Dedifferentiated amniotic fluid mesenchymal stem cell (primary cell): ENCODE measurements at regions not wholly inside any gene's neighbourhood (a gene's known extent, or its start where the extent isn't known, plus 50 kb on each side); places are given as distances from the start of the nearest gene placed in this dataset.

Experiments used
- DNase-seq: peaks from one replicate; pipeline ENCODE4 v3.0.0-alpha.2; 2016; ENCODE audit errors: extremely low spot score

DNA sequence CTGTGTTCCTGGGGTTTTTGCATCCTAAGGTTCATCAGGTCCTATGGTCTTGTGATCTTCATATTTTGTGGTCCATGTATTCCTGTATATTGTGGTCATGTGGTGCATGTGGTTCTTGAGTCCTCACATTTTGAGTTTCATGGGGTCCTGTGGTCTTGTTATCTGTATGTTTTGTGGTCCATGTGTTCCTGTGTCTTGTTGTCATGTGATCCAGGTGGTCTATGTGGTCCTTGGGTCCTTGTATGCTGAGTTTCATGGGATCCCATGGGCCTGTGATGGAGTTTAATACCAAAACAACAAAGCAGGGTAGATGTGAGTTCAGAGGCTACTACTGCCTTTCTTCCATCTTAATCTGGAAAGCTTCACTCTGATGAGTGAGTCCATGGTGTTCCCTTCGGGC is 166.4 kb downstream of the TMEM18 start:
- no peak for DNase-seq

DNA sequence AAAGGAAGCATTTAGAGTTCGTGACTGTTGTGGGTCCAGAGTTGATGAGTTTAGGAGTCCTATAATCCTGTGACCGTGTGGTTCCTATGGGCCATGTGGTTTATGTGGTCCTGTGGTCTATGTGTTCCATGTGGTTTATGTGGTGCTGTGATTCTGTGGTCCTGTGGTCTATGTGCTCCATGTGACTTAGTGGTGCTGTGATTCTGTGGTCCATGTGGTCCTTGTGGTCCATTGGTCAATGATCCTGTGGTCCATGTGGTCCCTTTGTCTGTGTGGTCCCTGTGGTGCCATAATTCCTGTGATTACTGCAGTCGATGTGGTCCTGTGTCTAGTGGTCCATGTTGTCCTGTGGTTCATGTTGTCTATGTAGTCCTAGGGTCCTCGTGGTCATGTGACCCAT is 167.3 kb downstream of the TMEM18 start:
- DNase-seq: no peak

DNA sequence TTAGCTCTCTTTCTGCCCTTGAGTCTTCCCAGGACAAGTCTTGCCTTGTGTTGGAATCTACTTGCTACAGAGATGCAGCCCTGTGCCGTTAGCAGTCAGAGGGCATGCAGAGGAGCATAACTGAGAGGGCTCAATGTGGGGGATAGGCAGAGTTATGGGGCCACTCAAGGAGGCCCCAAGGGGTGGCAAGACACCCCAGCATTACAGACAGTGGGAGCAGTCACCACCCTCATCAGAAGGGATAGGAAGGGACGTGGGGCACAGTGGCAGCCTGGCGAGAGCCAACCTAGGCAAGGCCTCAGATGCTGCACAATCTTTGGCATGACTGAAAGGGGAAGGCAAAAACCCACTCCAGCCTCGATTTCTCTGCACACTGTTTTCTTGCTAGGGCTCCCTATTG is 169.1 kb downstream of the TMEM18 start:
- no peak for DNase-seq

DNA sequence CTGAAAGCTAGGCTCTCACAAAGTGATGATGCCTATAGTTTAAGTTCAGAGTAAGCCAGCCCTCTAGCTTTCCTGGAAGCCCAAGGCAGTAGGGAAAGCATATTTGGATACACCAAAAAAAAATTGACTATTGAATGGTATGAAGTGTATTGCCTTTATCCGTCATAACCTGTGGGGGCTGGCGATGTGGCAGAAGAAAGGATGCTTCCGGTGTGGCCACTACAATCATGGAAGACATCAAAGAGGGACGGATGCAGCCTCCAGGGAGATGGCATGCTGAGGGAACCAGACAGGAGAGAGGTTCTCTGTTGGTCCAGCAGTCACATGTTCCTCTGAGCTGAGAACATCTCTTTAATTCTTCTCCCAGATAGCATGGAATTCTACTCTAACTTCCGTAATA is 170.3 kb downstream of the TMEM18 start:
- no peak for DNase-seq

DNA sequence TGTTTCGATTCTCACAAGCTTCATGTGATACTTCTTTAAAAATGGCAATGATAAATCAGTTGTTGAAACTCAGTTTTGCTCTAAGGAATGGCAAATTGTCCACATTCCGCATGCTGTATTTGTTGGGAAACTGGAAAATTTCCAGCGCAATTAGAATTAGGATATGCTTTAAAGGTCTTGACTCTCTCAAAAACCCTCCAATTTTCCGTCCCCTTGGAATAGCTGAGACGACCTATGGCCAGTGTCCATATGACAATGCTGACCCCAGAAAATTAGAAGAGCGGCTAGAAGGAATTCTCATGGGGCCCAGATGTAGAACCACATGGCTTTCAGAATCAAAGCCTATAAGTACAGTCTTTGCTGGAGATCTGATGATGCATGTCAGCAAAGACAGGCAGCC is 170.8 kb downstream of the TMEM18 start:
- DNase-seq: no peak

DNA sequence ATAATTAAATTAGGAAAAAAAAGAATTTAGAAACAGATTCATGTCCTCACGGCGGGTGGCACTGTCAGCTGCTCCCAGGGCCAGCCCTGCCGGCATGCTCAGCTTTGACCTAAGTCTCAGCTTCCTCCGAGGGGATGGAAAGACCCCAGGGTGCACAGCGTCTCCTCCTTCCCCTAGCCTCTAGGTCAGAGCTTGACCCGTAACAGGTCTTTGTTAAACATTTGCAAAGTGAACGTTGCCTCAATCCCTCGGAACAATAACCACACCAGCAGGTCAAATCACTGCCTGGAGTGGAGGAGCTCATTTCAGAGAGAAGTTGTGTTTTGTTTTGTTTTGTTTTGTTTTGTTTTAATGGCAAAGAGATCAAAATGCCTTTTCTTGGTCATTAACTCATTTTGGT is 171.3 kb downstream of the TMEM18 start:
- no peak for DNase-seq

DNA sequence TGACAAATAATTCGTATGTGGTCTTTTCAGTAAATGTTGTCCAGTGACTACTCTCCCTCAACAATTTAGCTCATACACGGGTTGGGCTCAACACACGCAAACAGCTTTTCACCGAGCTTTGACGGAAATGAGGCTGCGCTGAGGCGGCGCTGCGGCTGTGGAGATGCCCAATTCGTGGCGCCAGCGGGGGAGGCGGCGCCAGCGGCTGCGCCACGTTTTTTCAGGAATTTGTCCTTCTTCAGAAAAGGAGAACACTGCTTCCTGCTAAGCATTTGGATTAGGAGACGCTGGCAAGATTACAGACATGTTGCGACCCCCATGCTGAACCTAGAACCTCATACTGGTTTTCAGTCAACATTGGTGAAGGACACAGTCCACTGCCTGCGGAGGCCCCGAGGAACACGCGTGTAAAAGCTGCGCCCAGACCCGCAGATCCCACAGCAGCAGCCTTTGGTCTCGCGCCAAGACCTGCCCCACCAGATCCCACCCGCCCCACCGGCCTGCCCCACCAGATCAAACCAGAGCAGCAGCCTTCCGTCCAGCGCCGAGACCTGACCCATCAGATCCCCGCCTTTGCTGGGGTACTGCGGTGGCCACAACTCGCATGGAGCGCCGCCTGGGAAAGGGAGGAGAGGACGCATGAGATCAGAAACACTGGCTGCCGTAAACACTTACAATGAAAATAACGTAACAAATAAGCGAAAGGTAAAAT is 173.8 kb downstream of the TMEM18 start:
- no peak for DNase-seq

DNA sequence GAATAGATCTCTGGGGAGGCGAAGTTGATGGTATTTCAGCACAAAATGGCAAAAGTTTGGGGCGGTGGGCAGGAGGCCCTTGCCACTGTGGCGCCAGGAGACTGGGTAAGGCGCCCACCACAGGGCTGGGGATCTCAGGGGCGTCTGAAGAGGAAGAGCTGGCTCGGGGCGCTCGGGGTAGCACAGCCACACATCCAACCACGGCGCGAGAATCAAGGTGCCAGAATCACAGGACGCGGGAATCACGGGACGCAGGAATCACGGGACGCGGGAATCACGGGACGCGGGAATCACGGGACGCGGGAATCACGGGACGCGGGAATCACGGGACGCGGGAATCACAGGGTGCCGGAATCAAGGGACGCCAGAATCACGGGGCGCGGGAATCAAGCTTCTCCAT is 174.4 kb downstream of the TMEM18 start:
- DNase-seq: no peak

DNA sequence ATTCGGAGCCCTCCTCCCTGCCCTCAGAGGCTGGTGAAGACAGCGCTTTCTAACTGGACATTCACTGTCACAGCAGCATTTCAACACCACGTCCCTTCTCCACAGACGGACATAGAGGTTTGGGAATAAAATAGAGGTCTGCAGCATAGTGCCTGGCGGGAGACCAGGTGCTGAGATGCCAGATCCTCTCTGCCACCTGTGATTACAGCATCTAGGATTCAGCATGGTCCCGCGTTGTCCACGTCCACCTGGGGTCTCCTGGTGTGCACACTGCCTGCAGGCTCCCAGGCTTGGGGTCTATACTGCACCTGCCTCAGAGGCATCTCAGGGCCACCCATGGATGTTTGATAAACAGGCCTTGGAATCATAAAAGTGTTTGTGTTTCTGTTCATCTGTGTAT is 175.5 kb downstream of the TMEM18 start:
- no peak for DNase-seq

DNA sequence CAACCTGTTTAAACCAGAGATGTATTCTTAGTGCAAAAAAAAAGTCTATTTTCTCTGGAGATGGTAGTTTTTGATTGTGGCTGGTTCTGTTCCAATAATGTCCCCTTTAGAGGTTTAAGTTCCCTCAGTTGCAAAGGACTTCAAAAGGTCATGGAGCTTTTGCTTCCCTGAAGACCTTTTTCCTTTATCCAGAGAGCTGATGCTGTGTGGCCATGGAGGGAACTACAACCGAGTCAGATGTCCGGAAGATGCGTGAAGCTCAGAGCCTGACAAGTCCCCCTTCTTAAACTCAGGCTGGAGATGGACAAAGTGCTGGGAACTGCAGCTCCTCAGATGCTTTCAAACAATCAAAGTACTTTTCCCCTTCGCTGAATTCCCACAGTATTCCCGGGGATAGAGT is 176.1 kb downstream of the TMEM18 start:
- no peak for DNase-seq

DNA sequence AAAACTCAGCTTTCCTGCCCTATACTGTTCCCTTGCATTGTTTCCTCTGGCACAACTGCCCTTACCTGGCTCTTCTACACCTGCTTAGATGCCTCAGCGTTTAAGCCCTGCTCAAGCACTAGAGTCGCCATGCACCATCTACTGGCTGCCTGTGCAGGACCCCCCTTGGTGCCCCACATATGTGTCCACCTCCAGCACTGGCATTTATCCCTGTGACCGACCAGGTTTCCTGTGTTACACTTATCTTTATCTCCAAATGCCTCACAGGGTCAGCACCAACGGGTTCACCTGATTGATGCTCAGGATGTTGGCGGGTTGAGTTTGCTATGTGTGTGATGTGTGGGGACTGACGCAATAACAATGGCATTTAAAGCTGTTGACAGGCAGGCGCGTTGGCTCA is 177.5 kb downstream of the TMEM18 start:
- DNase-seq: no peak

DNA sequence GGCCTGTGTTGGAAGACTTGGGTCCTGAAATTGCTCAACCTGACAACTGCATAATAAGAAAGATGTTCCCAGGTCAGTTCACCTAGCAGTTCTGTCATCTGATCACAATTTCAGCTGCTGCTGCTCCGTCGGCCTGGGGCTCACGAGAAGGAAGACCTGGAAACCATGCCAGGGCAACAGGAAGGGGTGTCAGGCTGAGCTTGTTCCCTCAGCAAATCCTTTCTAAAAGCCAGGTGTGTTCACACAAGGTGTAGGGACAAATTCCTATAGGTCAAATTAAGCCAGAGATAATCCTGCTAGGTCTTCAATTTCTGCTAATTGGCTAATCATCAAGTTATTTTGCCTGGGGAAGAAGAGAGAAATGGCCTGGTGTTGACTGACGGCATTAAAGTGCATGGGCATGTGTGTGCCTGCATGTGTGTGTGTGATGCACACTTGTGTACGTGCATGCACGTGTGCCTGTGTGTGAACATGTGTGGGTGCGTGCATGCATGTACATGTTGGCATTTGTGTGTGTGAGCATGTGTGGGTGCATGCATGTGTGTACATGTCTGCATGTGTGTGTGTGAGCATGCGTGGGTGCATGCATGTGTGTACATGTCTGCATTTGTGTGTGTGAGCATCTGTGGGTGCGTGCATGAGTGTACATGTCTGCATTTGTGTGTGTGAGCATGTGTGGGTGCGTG is 178.6 kb downstream of the TMEM18 start:
- DNase-seq: no peak

DNA sequence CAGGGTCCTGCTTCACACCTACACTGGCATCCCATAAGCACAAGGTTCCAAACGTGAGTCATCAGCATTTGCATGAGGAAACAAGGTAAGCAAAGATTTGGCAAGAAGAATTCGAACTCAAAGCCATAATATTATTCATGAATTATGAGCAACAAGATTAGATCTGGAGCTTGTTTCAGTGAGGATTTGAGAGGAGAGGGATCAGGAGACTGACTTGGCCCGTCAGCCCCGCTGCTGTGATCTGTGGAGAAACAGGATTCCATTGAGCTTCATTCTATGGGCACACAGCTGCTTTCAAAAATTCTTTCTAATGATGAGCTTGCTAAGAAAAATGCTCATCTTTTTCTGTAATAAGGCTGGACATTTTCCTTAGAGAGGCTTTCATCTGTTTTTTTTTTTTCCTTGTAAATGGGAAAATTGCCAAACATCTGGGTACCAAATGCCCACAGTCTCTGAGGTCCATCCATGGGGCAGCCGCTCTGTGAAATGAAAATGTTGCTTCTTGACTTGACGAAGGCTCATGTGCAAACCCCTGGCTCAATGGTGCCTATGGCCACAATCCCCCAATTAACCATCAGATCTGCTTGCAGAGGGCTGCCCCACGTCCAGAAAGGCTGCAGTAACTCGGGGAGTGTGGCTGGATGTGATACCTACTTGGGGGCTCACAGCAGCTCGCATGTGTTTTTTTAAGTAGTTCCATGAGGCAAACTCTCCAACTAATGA is 179.3 kb downstream of the TMEM18 start:
- DNase-seq: no peak

DNA sequence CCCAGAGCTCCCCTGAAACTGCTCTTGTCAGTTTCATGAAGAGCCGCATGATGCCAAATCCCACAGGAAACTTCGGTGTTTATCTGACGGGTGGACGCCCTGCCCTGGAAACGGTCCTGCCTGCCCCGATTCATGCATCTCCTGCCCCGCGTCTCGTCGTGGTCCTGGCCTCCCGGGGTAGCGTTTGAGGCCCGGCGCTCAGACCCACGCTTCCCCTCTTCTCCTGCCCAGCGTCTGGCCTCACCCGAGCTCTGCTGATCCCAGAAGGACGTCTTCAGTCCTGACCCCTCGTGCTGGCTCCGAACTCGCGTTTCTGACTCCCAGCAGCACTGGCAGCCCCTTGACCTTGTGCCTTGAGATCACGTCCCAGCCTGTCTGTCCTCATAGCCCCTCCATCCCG is 180.5 kb downstream of the TMEM18 start:
- DNase-seq: no peak

DNA sequence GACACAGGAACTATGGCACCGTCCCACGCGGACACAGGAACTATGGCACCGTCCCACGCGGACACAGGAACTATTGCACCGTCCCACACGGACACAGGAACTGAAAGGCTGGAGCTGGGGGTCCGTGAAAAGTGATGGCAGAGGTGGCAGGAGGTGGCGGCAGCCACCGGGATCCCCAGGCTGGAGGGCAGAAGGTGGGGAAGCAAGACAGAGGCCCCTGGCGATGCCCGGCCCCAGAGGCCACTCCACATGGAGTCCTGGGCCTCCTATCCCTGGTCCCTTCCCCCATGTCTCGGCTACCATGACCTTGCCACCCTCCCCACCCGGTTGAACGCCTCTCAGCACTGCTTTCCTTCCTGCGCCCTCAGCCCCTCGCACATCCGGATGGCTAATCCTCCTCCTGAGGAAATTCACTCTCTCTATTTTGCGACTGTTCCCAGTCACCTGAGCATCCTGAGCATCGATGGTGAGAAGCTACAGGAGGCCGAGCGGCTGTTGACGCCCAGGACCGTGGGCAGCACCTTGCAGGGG is 181.4 kb downstream of the TMEM18 start:
- DNase-seq: no peak

DNA sequence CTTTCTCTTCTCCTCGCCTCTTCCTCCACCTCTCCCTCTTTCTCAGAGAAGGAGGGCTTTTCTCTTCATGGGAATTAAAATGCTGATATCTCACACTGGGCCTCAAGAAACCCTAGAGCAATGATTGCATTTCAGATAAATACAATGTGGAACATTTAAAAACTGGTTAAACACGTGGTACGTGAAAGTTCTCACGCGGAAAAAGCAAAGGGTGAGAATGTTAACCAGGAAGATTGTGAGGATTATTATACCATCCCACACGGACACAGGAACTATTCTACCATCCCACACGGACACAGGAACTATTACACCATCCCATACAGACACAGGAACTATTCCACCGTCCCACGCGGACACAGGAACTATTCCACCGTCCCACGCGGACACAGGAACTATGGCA is 182.4 kb downstream of the TMEM18 start:
- no peak for DNase-seq

DNA sequence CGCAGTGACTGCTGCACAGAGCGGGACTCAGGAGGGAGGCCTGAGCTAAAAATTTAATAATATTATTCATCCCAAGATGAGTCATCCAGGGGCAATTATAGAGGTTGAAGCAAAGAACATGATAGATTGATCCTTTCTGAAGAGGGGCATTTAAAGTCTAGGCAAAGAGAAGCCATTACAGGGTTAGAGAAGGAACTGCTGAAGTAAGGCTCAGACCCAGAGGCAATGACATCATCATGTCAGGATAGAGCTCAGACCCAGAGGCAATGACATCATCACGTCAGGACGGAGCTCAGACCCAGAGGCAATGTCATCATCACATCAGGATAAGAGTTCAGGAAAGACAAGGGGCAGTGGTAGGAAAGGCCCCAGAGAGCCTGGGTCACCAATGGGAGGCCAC is 184.0 kb downstream of the TMEM18 start:
- DNase-seq: no peak

DNA sequence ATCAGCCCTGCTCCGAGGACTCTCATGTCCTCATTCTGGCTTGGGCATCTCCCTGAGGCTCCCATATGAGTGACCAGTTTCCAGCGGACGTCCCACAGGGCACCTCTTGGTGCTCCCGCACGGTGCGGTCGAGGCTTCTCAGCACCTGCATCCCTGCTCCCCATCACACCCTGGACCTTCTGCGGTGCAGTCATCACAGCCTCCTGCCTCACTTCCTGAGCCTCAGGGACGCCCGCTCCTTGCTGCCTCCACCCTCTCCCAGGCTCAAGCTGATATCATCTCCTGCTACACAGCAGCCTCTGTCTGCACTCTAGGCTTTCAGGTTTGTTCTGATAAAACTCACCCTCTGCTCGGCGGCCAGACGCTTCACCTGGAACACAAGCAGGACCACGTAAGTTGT is 185.0 kb downstream of the TMEM18 start:
- DNase-seq: no peak

DNA sequence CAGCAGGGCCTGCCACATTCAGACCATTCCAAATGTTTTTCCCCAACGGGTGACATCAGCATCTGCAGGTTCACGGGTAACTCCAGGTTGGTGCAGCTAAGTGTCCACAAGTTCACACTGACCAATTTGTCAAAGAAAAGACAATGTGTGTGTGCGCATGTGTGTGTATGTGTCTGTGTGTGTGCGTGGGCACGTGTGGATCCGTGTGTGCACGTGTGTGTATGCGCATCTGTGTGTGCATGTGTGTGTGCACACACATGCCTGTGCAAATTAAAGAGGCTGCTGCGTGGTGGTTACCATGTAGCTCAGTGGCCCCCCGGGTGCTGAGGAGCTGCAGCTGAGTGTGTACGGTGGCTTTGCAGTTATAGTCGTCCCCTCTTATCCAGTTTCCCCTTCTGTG is 187.4 kb downstream of the TMEM18 start:
- DNase-seq: no peak

DNA sequence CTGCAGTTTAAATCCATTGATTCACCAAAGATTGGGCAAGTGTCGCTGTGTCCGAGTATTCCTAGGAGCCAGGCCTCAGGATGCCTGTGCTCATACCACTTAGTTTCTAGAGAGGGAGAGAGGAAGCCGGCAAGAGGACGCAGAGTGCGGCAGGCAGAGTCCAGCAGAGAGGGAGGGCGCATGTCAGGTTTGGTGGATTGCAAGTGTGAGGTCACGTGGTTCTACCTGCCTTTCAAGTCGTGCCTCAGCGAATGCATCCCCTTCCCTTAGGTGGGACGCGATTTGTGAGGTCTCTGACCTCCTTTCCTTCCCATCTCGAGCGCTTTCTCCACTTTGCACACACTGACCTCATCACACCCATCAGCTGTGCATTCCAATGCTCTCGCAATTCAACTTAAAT is 188.1 kb downstream of the TMEM18 start:
- no peak for DNase-seq

DNA sequence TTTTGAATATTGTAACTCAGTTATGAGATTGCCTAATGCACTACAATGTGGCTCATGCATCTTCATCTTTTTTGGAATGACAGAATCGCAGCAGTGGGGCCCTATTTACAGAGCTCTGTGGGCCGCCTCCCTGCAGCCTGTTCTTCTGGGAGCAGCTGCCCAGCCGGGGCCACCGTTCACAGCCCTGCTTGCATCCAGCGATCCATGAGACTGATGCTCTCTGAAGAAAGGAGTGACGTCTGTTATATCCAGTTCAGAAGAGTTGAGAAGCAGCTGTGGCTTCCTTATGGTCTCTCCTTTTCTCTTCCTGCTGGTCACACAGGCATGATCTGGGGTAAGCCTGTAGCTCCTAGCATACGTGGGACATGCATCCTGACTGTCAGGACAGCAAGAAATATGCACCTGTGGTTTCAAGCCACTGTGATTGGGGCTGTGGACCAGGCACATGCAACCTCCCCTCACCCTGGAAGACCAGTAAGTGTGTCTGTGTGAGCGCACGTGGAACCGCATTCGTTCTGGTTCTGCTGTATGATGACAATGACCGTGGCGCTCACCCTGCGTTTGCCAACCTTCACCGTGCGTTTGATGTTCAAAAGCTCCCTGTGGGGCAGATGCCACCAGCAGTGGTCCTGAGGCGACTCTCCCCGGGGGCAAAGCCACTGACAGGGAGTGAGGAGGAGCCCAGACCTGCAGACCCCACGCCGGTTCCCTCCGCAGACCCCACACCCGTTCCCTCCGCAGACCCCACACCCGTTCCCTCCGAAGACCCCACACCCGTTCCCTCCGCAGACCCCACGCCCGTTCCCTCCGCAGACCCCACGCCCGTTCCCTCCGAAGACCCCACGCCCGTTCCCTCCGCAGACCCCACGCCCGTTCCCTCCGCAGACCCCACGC is 189.8 kb downstream of the TMEM18 start:
- DNase-seq: no peak

DNA sequence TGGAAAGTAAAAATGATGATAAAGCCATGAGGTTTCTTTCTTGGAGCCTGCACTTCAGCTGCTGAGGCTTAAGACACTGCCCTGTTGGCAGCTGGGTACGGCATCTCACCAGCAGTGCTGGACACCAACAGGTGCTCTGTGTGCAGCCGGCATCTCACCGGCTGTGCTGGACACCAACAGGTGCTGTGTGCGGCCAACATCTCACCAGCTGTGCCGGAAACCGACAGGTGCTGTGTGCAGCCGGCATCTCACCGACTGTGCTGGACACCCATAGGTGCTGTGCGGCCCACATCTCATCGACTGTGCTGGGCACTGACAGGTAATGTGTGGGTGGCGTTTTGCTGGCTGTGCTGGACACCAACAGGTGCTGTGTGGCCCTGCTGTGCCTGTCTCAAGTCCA is 190.8 kb downstream of the TMEM18 start:
- DNase-seq: no peak
